ENCODE measurements at regions not wholly inside any gene's neighbourhood (a gene's known extent, or its start where the extent isn't known, plus 50 kb on each side); places are given as distances from the start of the nearest gene placed in this dataset.

GRCh38 chr11:96905143-96905542 lies 515.3 kb downstream of the JRKL start:
- Histone ChIP-seq H3K4me1 (no peaks in the 10 kb centered on the region), H3K27me3 (no peaks in the 10 kb centered on the region), H3K4me3 (replicated peaks in 1 of 3) (no peak overlapping the region), H3K9me3 (no peaks in the 10 kb centered on the region), H3K27ac (no peak overlapping the region), H3K36me3 (no peaks in the 10 kb centered on the region)
- TF ChIP-seq POLR2A (IDR thresholded peaks at IDR 0.05) (no peak), CTCF (IDR thresholded peaks at IDR 0.05) (no peak)
- intact Hi-C loops (cut with DNase I) = no loop called here
- 29 to 41% methylated on average over 2 of the region's 2 CpGs for WGBS, 2 donors
- DNase-seq = no peak

- H3K27ac ChIP-seq = no peak overlapping the region
- H3K36me3 ChIP-seq = no peaks in the 10 kb centered on the region
- no peaks in the 10 kb centered on the region for H3K9me3 ChIP-seq
- no peaks in the 10 kb centered on the region for H3K27me3 ChIP-seq
- H3K4me3 ChIP-seq (replicated peaks in 1 of 3) = no peak overlapping the region
- no peak for DNase-seq
- intact Hi-C loops (cut with DNase I) = no loop called here
- TF ChIP-seq POLR2A (IDR thresholded peaks at IDR 0.05) = no peak
- TF ChIP-seq CTCF (IDR thresholded peaks at IDR 0.05) = no peak
- H3K4me1 ChIP-seq = no peaks in the 10 kb centered on the region
Measured at GRCh38 chr11:96905663-96906062, 515.9 kb downstream of the JRKL start.

GRCh38 chr11:96906476-96906875 lies 516.7 kb downstream of the JRKL start:
- Histone ChIP-seq H3K9me3 (no peaks in the 10 kb centered on the region), H3K4me1 (no peaks in the 10 kb centered on the region), H3K36me3 (no peaks in the 10 kb centered on the region), H3K4me3 (replicated peaks in 1 of 3) (no peak overlapping the region), H3K27ac (no peak overlapping the region), H3K27me3 (no peaks in the 10 kb centered on the region)
- DNase-seq = no peak
- no peak for TF ChIP-seq POLR2A (IDR thresholded peaks at IDR 0.05)
- no peak for TF ChIP-seq CTCF (IDR thresholded peaks at IDR 0.05)
- intact Hi-C loops (cut with DNase I) = no loop called here
- 87 to 93% methylated on average over 1 of the region's 1 CpG for WGBS, 2 donors

GRCh38 chr11:96925862-96926261 lies 536.0 kb downstream of the JRKL start:
- intact Hi-C loops (cut with DNase I) = no loop called here
- DNase-seq = no peak
- Histone ChIP-seq H3K9me3 (no peaks in the 10 kb centered on the region), H3K27ac (no peak overlapping the region), H3K4me1 (no peaks in the 10 kb centered on the region), H3K27me3 (no peaks in the 10 kb centered on the region), H3K4me3 (replicated peaks in 1 of 3) (no peak overlapping the region), H3K36me3 (no peaks in the 10 kb centered on the region)
- TF ChIP-seq POLR2A (IDR thresholded peaks at IDR 0.05) (no peak), CTCF (IDR thresholded peaks at IDR 0.05) (no peak)

GRCh38 chr11:96940227-96940626 lies 550.4 kb downstream of the JRKL start:
- Histone ChIP-seq H3K27ac (no peak overlapping the region), H3K36me3 (no peaks in the 10 kb centered on the region), H3K9me3 (no peaks in the 10 kb centered on the region), H3K4me1 (no peaks in the 10 kb centered on the region), H3K4me3 (replicated peaks in 1 of 3) (no peak overlapping the region), H3K27me3 (no peaks in the 10 kb centered on the region)
- no peak for TF ChIP-seq CTCF (IDR thresholded peaks at IDR 0.05)
- TF ChIP-seq POLR2A (IDR thresholded peaks at IDR 0.05) = no peak
- intact Hi-C loops (cut with DNase I) = no loop called here
- DNase-seq = no peak
